ENCODE measurements at regions not wholly inside any gene's neighbourhood (a gene's known extent, or its start where the extent isn't known, plus 50 kb on each side); places are given as distances from the start of the nearest gene placed in this dataset.

GRCh38 chr3:20589275-20589674 is 403.3 kb upstream of the SGO1 start:
- no peaks in the 10 kb centered on the region for H3K36me3 ChIP-seq (ENCODE audit: control insufficient read depth, insufficient read depth, low read length)
- TF ChIP-seq CTCF (IDR thresholded peaks at IDR 0.05; ENCODE audit: insufficient read depth, low read depth, low read length) = no peak
- ChIA-PET CTCF (no interaction called here), POLR2A (no interaction called here)
- H3K27me3 ChIP-seq (ENCODE audit: control insufficient read depth, insufficient read depth, low read length) = no peaks in the 10 kb centered on the region
- H3K4me3 ChIP-seq (ENCODE audit: low read depth, low read length) = no peak overlapping the region
- DNase-seq (ENCODE audit: low read depth) = no peak

DNA sequence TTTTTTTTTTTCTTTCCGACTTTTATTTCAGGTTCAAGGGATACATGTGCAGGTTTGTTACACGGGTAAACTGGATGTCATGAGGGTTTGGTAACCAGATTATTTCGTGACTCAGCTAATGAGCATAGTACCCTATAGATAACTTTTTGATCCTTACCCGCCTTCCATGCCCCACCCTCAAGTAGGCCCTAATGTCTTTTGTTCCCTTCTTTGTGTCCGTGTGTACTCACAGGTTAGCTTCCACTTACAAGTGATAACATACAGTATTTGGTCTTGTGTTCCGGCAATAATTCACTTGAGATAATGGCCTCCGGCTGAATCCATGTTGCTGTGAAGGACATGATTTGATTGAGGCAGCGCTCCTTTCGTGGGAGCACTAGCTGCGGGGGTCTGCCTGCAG is 402.8 kb upstream of the SGO1 start:
- TF ChIP-seq CTCF (IDR thresholded peaks at IDR 0.05; ENCODE audit: insufficient read depth, low read depth, low read length) = no peak
- DNase-seq (ENCODE audit: low read depth) = no peak
- POLR2A ChIA-PET = no interaction called here
- Histone ChIP-seq H3K27me3 (ENCODE audit: control insufficient read depth, insufficient read depth, low read length) (no peaks in the 10 kb centered on the region), H3K4me3 (ENCODE audit: low read depth, low read length) (no peak overlapping the region), H3K36me3 (ENCODE audit: control insufficient read depth, insufficient read depth, low read length) (no peaks in the 10 kb centered on the region)
- CTCF ChIA-PET = no interaction called here

- DNase-seq (ENCODE audit: low read depth) = no peak
- Histone ChIP-seq H3K36me3 (ENCODE audit: control insufficient read depth, insufficient read depth, low read length) (no peaks in the 10 kb centered on the region), H3K4me3 (ENCODE audit: low read depth, low read length) (no peak overlapping the region), H3K27me3 (ENCODE audit: control insufficient read depth, insufficient read depth, low read length) (no peaks in the 10 kb centered on the region)
- CTCF ChIA-PET = no interaction called here
- TF ChIP-seq CTCF (IDR thresholded peaks at IDR 0.05; ENCODE audit: insufficient read depth, low read depth, low read length) = no peak
- POLR2A ChIA-PET = no interaction called here
These were observed 397.6 kb upstream of the SGO1 start for GRCh38 chr3:20583648-20584047.

GRCh38 chr3:20576228-20576627 is 390.2 kb upstream of the SGO1 start:
- peak; percentile 82 for DNase-seq (ENCODE audit: low read depth)
- Histone ChIP-seq H3K36me3 (ENCODE audit: control insufficient read depth, insufficient read depth, low read length) (no peaks in the 10 kb centered on the region), H3K27me3 (ENCODE audit: control insufficient read depth, insufficient read depth, low read length) (no peaks in the 10 kb centered on the region), H3K4me3 (ENCODE audit: low read depth, low read length) (no peak overlapping the region)
- TF ChIP-seq CTCF (IDR thresholded peaks at IDR 0.05; ENCODE audit: insufficient read depth, low read depth, low read length) = no peak
- CTCF ChIA-PET = interaction anchor here (0.9 to 1.1 kb wide), 2 partner anchors 711 to 908 kb away, joined by 3 read pairs; no protein-coding TSS in a partner anchor
- POLR2A ChIA-PET = no interaction called here

- DNase-seq (ENCODE audit: low read depth) = peak; percentile 49
- no peak for TF ChIP-seq CTCF (IDR thresholded peaks at IDR 0.05; ENCODE audit: insufficient read depth, low read depth, low read length)
- Histone ChIP-seq H3K36me3 (ENCODE audit: control insufficient read depth, insufficient read depth, low read length) (no peaks in the 10 kb centered on the region), H3K4me3 (ENCODE audit: low read depth, low read length) (no peak overlapping the region), H3K27me3 (ENCODE audit: control insufficient read depth, insufficient read depth, low read length) (no peaks in the 10 kb centered on the region)
- POLR2A ChIA-PET = interaction anchor here (0.5 kb wide), 2 partner anchors 47 to 63 kb away, joined by 3 to 4 read pairs; no protein-coding TSS in a partner anchor
- CTCF ChIA-PET = interaction anchor here (0.6 kb wide), 1 partner anchor 84 kb away, joined by 3 read pairs; no protein-coding TSS in a partner anchor
These were observed 389.1 kb upstream of the SGO1 start for GRCh38 chr3:20575146-20575545.

All from BJ (cell line).